GM12891 (cell line): ENCODE measurements at regions not wholly inside any gene's neighbourhood (a gene's known extent, or its start where the extent isn't known, plus 50 kb on each side); places are given as distances from the start of the nearest gene placed in this dataset.

Source experiments
- POLR2A ChIP-seq: IDR thresholded peaks from 2 replicates; pipeline ENCODE4 v1.6.1; 2011; ENCODE audit warnings: low read depth, low read length, control low read depth
- POLR2AphosphoS5 ChIP-seq: IDR thresholded peaks from 2 replicates; pipeline ENCODE4 v1.6.1; 2011; ENCODE audit warnings: low read depth, low read length, control low read depth

DNA sequence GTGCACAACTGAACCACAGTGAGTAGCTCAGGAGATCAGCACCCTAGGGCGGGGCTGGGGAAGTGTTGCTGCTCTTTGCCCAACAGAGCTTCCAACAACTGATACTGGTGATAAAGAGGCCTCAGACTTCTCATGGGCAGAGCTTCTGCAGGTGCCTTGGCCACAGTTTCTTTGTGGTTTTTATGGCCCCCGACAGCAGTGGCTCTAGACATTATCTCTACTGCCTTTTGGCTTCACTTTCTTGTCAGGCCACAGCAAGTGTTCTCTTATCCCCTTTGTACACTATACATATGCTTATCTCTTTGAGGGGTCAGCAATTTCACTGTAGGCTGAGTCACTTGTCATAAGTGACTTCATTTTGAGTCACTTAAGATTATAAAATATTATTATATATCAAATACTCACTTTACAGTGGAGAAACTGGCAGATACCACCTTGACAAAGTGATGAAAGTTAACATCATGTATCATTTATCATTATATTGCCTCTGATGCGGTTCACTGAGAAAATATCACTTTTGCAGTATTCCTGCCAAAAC, 90.9 kb upstream of the COX7C start:
- TF ChIP-seq POLR2A: no peak
- no peak for TF ChIP-seq POLR2AphosphoS5
